GM23248 (cell line): ENCODE measurements at regions not wholly inside any gene's neighbourhood (a gene's known extent, or its start where the extent isn't known, plus 50 kb on each side); places are given as distances from the start of the nearest gene placed in this dataset.

Source experiments
- EZH2 ChIP-seq: fragments of 200-600 bp; sonication (generic); IDR thresholded peaks from 2 replicates; pipeline ENCODE4 v1.6.1; 2018; ENCODE audit warnings: antibody characterized with exemption, mild to moderate bottlenecking; ENCODE audit not compliant: insufficient read depth, poor library complexity, severe bottlenecking
- EZH2phosphoT487 ChIP-seq: fragments of 200-600 bp; sonication (generic); IDR thresholded peaks from 2 replicates; pipeline ENCODE4 v1.6.1; 2018; ENCODE audit warnings: antibody characterized with exemption, moderate library complexity, mild to moderate bottlenecking, low read depth; ENCODE audit not compliant: insufficient read depth

GRCh38 chr11:127230392-127230791 is 229.8 kb upstream of the KIRREL3 start:
- TF ChIP-seq EZH2phosphoT487: no peak
- TF ChIP-seq EZH2: no peak
